HG03064 (cell line): ENCODE measurements at regions not wholly inside any gene's neighbourhood (a gene's known extent, or its start where the extent isn't known, plus 50 kb on each side); places are given as distances from the start of the nearest gene placed in this dataset.

Source experiments
- ATAC-seq: cut with Tn5 transposase; IDR thresholded peaks from one replicate; pipeline ENCODE4 v1.9.1; 2021; ENCODE audit warnings: low read depth; ENCODE audit not compliant: unreplicated experiment

GRCh38 chr11:111148953-111149352, 96.6 kb upstream of the POU2AF2 start:
- ATAC-seq = no peak

- no peak for ATAC-seq
These were observed 97.4 kb upstream of the POU2AF2 start for GRCh38 chr11:111148121-111148520.

GRCh38 chr11:111137846-111138245, 107.7 kb upstream of the POU2AF2 start:
- ATAC-seq = no peak

GRCh38 chr11:111135778-111136570, 109.6 kb upstream of the POU2AF2 start:
- ATAC-seq = no peak

GRCh38 chr11:111135101-111135500, 110.4 kb upstream of the POU2AF2 start:
- ATAC-seq = no peak

GRCh38 chr11:111128076-111128870, 117.3 kb upstream of the POU2AF2 start:
- ATAC-seq = no peak

GRCh38 chr11:111124724-111125123, 120.8 kb upstream of the POU2AF2 start:
- ATAC-seq = no peak

GRCh38 chr11:111123463-111124398, 121.8 kb upstream of the POU2AF2 start:
- ATAC-seq = no peak

GRCh38 chr11:111120696-111121302, 124.7 kb upstream of the POU2AF2 start:
- ATAC-seq = no peak

- no peak for ATAC-seq
These were observed 125.4 kb upstream of the POU2AF2 start for GRCh38 chr11:111120161-111120560.

GRCh38 chr11:111119751-111120150, 125.8 kb upstream of the POU2AF2 start:
- no peak for ATAC-seq

- ATAC-seq = no peak
These were observed 129.6 kb upstream of the POU2AF2 start for GRCh38 chr11:111115890-111116289.

- ATAC-seq = no peak
These were observed 131.4 kb upstream of the POU2AF2 start for GRCh38 chr11:111114091-111114490.

- ATAC-seq = no peak
These were observed 132.9 kb upstream of the POU2AF2 start for GRCh38 chr11:111112614-111113013.

GRCh38 chr11:111107501-111107900, 138.0 kb upstream of the POU2AF2 start:
- ATAC-seq = no peak

GRCh38 chr11:111106641-111107040, 138.9 kb upstream of the POU2AF2 start:
- no peak for ATAC-seq

- ATAC-seq = no peak
These were observed 140.0 kb upstream of the POU2AF2 start for GRCh38 chr11:111105566-111105965.

GRCh38 chr11:111104185-111104584, 141.3 kb upstream of the POU2AF2 start:
- ATAC-seq = no peak

GRCh38 chr11:111101881-111102280, 143.6 kb upstream of the POU2AF2 start:
- ATAC-seq = no peak

GRCh38 chr11:111099028-111099713, 146.4 kb upstream of the POU2AF2 start:
- ATAC-seq = no peak
